ENCODE measurements at regions not wholly inside any gene's neighbourhood (a gene's known extent, or its start where the extent isn't known, plus 50 kb on each side); places are given as distances from the start of the nearest gene placed in this dataset.
"Not testable (repeated sequence)": the region's sequence is repeated elsewhere in the genome, so short reads cannot be mapped to it uniquely, and the experiment has no call there.

DNA sequence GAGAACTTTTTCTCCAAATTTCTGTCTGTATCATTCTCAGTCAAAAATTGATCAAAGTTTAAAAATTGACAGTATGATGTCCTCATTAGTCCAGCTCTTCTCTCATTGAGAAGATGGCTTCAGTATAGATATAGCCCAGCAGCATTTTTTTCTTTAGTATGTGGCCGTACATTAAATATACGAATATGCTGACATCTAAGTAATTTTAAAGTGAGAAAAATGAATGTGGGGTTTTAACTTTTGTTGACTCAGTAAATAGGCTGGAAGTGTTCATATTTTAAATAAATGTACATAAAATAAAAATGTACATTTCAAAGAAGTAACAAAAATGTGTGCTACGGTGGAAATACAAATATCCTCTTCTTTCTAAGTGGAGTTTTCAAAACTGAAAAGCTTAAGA is 123.5 kb upstream of the PKN2 start:
- ATAC-seq (no peak), DNase-seq (no peak)
- intact Hi-C loops (cut with DNase I, micrococcal nuclease), result no loop called here

- ATAC-seq (no peak), DNase-seq (no peak)
- intact Hi-C loops (cut with DNase I, micrococcal nuclease), result no loop called here
Observed at GRCh38 chr1:88562991-88563390, 121.1 kb upstream of the PKN2 start.

DNA sequence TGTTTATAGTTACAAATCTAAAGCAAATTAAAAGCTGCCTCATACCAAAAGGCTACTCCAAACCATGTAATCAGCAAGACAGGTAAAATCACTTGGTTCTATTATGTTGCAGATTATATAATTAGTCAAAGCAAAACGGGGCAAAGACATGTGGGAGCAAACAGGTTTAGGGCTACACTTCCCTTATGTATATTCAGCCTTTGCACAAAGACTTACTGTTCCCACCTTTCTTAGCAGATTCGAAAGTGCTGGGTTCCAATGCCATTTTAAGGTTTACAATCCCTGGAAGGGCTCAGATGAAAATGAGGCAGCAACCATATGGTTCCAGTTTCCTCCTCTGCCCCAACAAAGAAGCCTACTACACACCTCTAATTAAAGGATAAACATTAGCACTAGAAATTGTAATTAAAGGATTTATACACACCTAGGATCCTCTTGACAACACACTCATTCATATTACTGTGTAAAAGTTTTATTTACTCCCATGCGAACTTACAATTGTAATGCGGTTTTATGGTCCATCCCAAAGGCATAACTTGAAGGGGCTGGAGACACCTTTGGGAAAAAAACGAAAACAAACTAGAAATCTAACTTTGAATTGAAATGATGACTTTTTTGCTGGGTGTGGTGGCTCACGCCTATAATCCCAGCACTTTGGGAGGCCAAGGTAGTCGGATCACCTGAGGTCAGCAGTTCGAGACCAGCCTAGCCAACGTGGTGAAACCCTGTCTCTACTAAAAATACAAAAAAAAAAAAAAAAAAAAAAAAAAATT is 117.3 kb upstream of the PKN2 start:
- DNase-seq (no peak), ATAC-seq (no peak)
- intact Hi-C loops (cut with DNase I, micrococcal nuclease), result no loop called here

- DNase-seq (no peak), ATAC-seq (no peak)
- intact Hi-C loops (cut with DNase I, micrococcal nuclease), result no loop called here
Observed at GRCh38 chr1:88571506-88571905, 112.6 kb upstream of the PKN2 start.

- no peak for ATAC-seq
- intact Hi-C loops (cut with DNase I, micrococcal nuclease), result no loop called here
- DNase-seq, result no peak
Observed at GRCh38 chr1:88579598-88579997, 104.5 kb upstream of the PKN2 start.

DNA sequence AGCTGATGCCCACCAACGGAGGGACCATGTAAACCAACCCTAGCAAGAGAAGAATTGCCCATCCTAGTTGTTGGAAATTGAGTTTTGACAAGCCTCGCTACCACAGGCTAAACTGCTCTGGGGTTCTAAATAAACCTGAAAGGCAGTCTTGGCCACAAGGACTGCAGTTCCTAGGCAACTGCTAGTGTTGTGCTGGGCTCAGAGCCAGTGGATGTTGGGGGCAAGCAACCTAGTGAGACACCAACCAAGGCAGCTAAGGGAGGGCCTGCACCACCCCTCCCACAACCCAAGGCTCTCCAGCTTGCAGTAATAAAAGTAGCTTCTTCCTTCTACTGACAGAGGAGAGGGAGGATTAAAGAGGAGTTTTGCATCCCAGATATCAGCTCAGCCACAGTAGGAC is 102.4 kb upstream of the PKN2 start:
- no peak for DNase-seq
- no peak for ATAC-seq
- intact Hi-C loops (cut with DNase I, micrococcal nuclease), result no loop called here

DNA sequence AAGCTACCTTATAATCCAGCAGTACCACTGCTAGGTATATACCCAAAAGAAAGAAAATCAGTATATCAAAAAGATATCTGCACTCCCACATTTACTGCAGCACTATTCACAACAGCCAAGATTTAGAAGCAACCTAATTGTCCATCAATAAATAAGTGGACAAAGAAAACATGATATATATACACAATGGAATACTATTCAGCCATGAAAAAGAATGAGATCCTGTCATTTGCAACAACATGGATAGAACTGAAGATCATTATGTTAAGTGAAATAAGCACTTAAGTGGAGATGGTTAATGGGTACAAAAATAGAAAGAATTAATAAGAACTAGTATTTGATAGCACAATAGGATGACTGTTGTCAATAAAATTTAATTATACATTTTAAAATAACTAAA is 90.7 kb upstream of the PKN2 start:
- intact Hi-C loops (cut with DNase I, micrococcal nuclease), result no loop called here

DNA sequence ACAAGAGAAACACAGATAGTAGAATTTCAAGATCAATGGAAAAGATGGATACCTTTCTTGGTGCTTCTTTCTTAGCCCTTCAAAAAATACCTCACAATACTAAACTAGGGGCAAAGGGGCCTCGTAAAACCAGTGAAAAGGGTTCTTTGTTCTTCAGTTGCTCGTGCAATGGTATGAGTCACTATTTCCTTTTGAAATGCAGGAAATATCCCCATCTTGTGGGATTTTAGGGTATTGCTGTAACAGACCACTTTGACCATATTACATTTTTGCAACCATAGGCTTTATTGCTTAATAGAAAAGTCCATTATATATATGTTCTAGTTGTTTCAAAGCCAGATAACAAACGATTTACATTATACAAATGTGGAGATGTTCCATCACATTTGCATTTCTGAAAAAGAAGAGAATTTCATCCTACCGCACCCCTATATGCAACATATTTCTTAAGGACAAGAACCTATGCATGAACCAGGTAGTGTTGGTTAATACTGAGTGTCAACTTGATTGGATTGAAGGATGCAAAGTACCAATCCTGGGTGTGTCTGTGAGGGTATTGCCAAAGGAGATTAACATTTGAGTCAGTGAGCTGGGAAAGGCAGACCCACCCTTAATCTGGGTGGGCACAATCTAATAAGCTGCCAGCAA is 88.6 kb upstream of the PKN2 start:
- intact Hi-C loops (cut with DNase I, micrococcal nuclease), result no loop called here
- no peak for DNase-seq
- peak; percentile 58 for ATAC-seq

More for the DNA sequence above, 90.7 kb upstream of the PKN2 start:
- no peak for DNase-seq
- no peak for ATAC-seq

DNA sequence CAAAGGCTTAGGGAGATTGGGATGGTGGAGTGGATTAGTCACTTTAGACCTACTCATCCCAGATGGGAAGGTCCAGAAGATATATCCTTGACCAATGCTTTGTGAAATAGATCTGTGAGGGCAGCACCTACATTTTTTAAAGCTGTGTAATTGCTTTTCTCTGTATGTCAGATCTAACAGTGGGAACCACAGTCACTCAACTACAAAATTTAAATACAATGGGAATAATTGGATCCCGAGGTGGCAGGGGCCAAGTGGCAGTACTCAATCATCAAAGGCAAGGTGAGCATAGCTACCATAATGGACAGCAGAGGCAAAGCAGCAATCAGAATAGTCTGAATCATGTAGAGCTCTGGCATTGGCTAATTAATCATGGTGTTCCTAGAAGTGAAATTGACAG is 86.1 kb upstream of the PKN2 start:
- intact Hi-C loops (cut with DNase I, micrococcal nuclease); DNase-seq; ATAC-seq: not testable (repeated sequence)

GRCh38 chr1:88608139-88608943 is 75.7 kb upstream of the PKN2 start:
- DNase-seq (no peak), ATAC-seq (no peak)
- intact Hi-C loops (cut with DNase I, micrococcal nuclease), result no loop called here

GRCh38 chr1:88609051-88609450 is 75.0 kb upstream of the PKN2 start:
- no peak for ATAC-seq
- intact Hi-C loops (cut with DNase I, micrococcal nuclease), result no loop called here
- DNase-seq, result no peak

GRCh38 chr1:88610687-88611086 is 73.4 kb upstream of the PKN2 start:
- ATAC-seq, result no peak
- intact Hi-C loops (cut with DNase I, micrococcal nuclease), result no loop called here
- DNase-seq, result no peak

DNA sequence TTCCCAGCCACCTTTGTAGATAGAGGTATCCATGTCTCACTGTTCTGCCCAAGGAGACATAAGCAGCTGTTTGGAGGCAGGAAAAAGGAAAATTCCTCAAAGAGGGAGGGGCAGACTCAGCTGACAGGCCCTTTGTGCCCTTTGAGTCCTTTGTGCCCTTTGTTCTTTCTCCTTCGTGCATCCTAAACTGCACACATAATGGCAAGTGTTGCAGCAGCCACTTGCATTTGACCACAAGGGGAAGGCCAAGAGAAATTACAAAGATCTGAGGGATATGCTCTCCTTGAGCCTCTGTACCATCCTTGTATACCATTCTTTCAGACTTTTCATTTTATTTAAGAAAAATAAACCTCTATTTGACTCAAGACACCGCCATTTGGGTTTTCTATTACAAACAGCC is 71.8 kb upstream of the PKN2 start:
- ATAC-seq, result peak; percentile 62
- DNase-seq, result no peak
- intact Hi-C loops (cut with DNase I, micrococcal nuclease), result no loop called here

- peak; percentile 55 to 87 for DNase-seq
- ATAC-seq, result peak; percentile 98
- intact Hi-C loops (cut with DNase I, micrococcal nuclease), result no loop called here
Observed at GRCh38 chr1:88612773-88613172, 71.3 kb upstream of the PKN2 start.

- ATAC-seq (no peak), DNase-seq (no peak)
- intact Hi-C loops (cut with DNase I, micrococcal nuclease), result no loop called here
Observed at GRCh38 chr1:88618331-88618730, 65.7 kb upstream of the PKN2 start.

DNA sequence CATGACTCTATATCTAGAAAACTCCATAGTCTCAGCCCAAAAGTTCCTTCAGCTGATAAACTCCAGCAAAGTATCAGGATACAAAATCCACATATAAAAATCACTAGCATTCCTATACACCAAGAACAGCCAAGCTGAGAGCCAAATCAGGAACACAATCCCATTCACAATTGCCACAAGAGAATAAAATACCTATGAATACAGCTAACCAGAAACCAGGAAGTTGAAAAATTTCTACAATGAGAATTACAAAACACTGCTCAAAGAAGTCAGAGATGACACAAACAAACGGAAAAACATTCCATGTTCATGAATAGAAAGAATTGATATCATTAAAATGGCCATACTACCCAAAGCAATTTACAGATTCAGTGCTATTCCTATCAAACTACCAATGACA is 61.0 kb upstream of the PKN2 start:
- intact Hi-C loops (cut with DNase I, micrococcal nuclease), result not testable (repeated sequence)

More for the DNA sequence above, 61.0 kb upstream of the PKN2 start:
- not testable (repeated sequence) for DNase-seq, ATAC-seq
